GM12878 (cell line): ENCODE measurements at regions not wholly inside any gene's neighbourhood (a gene's known extent, or its start where the extent isn't known, plus 50 kb on each side); places are given as distances from the start of the nearest gene placed in this dataset.

Source experiments
- ATAC-seq: fragments of 200-7000 bp; cut with Tn5 transposase; 3 replicates; pipeline ENCODE4 v1.9.1; 2020; ENCODE audit warnings: mild to moderate bottlenecking, moderate library complexity
- BruUV-seq: library from RNA; stranded (reverse); fragments of 400-500 nt; replicated peaks from 2 replicates; lab custom pipeline; 2021; lab: Mats Ljungman, UMichigan
- CTCF ChIA-PET: fragments of 300-600 bp; sonication (Branson Sonifier 250); formaldehyde crosslinking; extraction: SDS; loops from one replicate; lab custom pipeline; 2021; ENCODE audit warnings: inconsistent platforms; lab: Yijun Ruan, JAX
- POLR2A ChIA-PET: fragments of 350-600 bp; formaldehyde crosslinking; extraction: SDS; loops from one replicate; lab custom pipeline; 2021; ENCODE audit warnings: inconsistent platforms; lab: Charles Lee
- RAD21 ChIA-PET: fragments of 300-600 bp; sonication (Branson Sonifier 250); formaldehyde crosslinking; loops from one replicate; lab custom pipeline; 2023; ENCODE audit warnings: antibody characterized with exemption; ENCODE audit not compliant: unreplicated experiment; lab: Charles Lee
- SMC1A ChIA-PET: fragments of 300-600 bp; sonication (Branson Sonifier 250); formaldehyde crosslinking; loops from one replicate; lab custom pipeline; 2023; ENCODE audit not compliant: unreplicated experiment, uncharacterized antibody; lab: Charles Lee
- DNase-seq: peaks from one replicate; pipeline ENCODE4 v3.0.0-alpha.2; 2011; ENCODE audit warnings: low read depth, low spot score
- FAIRE-seq: peaks from 3 replicates; lab custom pipeline; 2011; peaks lifted over from hg19 to GRCh38; lab: Jason Lieb, UNC
- H2AFZ ChIP-seq: 2 replicates; pipeline ENCODE4 v1.6.0; 2011; ENCODE audit warnings: low read depth, low read length, control low read depth; ENCODE audit not compliant: control insufficient read depth
- H3K27ac ChIP-seq: 2 replicates; pipeline ENCODE4 v1.5.1; 2011; ENCODE audit warnings: control low read depth; ENCODE audit not compliant: control insufficient read depth, insufficient read depth
- H3K27me3 ChIP-seq, 2 experiments: replicated peaks in 1 of 2; 2 replicates each; pipeline versions ENCODE4 v1.6.0 to v1.6.1; 2011; ENCODE audit warnings: low read length in 1 of 2; ENCODE audit not compliant: control insufficient read depth in 2 of 2, insufficient read depth in 2 of 2
- H3K36me3 ChIP-seq, 2 experiments: 2 replicates each; pipeline ENCODE4 v1.5.1; 2011; ENCODE audit warnings: low read length in 1 of 2; ENCODE audit not compliant: control insufficient read depth in 2 of 2, insufficient read depth in 2 of 2
- H3K4me1 ChIP-seq: 2 replicates; pipeline ENCODE4 v1.6.1; 2011; ENCODE audit warnings: mild to moderate bottlenecking, low read length, moderate library complexity, mixed read lengths; ENCODE audit not compliant: control insufficient read depth, insufficient read depth
- H3K4me2 ChIP-seq: 2 replicates; pipeline ENCODE4 v1.6.0; 2011; ENCODE audit warnings: control low read depth; ENCODE audit not compliant: control insufficient read depth, insufficient read depth
- H3K4me3 ChIP-seq: fragments of 200-600 bp; sonication (generic); 2 replicates; pipeline ENCODE4 v1.5.1; 2016
- H3K79me2 ChIP-seq: 2 replicates; pipeline ENCODE4 v1.6.0; 2011; ENCODE audit warnings: low read length; ENCODE audit not compliant: control insufficient read depth, insufficient read depth
- H3K9ac ChIP-seq: 2 replicates; pipeline ENCODE4 v1.8.0; 2011; ENCODE audit warnings: low read length, control low read depth, mixed read lengths; ENCODE audit not compliant: control insufficient read depth, insufficient read depth
- H3K9me3 ChIP-seq: replicated peaks from 3 replicates; pipeline ENCODE4 v1.5.1; 2011; ENCODE audit warnings: mild to moderate bottlenecking, low read length; ENCODE audit not compliant: control insufficient read depth, insufficient read depth
- H4K20me1 ChIP-seq: 2 replicates; pipeline ENCODE4 v1.6.0; 2011; ENCODE audit not compliant: control insufficient read depth, insufficient read depth
- ATF7 ChIP-seq: fragments of 450-650 bp; IDR thresholded peaks from 2 replicates; pipeline ENCODE4 v1.6.1; 2016; ENCODE audit warnings: low read depth, mild to moderate bottlenecking
- BRCA1 ChIP-seq: IDR thresholded peaks from 2 replicates; pipeline ENCODE4 v1.6.1; 2011; ENCODE audit warnings: low read depth, low read length, improper control_type of control experiment
- CHD1 ChIP-seq: IDR thresholded peaks from 2 replicates; pipeline ENCODE4 v1.6.1; 2012; ENCODE audit warnings: low read depth, low read length, improper control_type of control experiment
- CHD2 ChIP-seq: IDR thresholded peaks from 2 replicates; pipeline ENCODE4 v1.6.1; 2011; ENCODE audit warnings: low read depth, low read length, improper control_type of control experiment, borderline replicate concordance
- CREM ChIP-seq: IDR thresholded peaks from 2 replicates; pipeline ENCODE4 v1.6.1; 2014; ENCODE audit warnings: antibody characterized with exemption, low read depth
- HDAC2 ChIP-seq: fragments of 200-600 bp; sonication (generic); IDR thresholded peaks from 2 replicates; pipeline ENCODE4 v1.6.1; 2017
- IRF3 ChIP-seq: fragments of 450-650 bp; IDR thresholded peaks from 2 replicates; pipeline ENCODE4 v1.6.1; 2014; ENCODE audit warnings: mild to moderate bottlenecking
- MXI1 ChIP-seq: fragments of 150-350 bp; IDR thresholded peaks from 2 replicates; pipeline ENCODE4 v1.6.1; 2011; ENCODE audit warnings: low read depth, mild to moderate bottlenecking, inconsistent platforms, low read length, improper control_type of control experiment
- NFYA ChIP-seq: IDR thresholded peaks from 2 replicates; pipeline ENCODE4 v1.6.1; 2011; ENCODE audit warnings: low read depth, mild to moderate bottlenecking, low read length, improper control_type of control experiment, borderline replicate concordance
- NR2C1 ChIP-seq: fragments of 450-650 bp; IDR thresholded peaks from 2 replicates; pipeline ENCODE4 v1.6.1; 2017; ENCODE audit warnings: antibody characterized with exemption, mild to moderate bottlenecking, moderate library complexity
- SP1 ChIP-seq: IDR thresholded peaks from one replicate; pipeline ENCODE4 v1.6.1; 2011; ENCODE audit warnings: low read depth, low read length
- STAT3 ChIP-seq: IDR thresholded peaks from 2 replicates; pipeline ENCODE4 v1.6.1; 2011; ENCODE audit warnings: low read depth, low read length, improper control_type of control experiment
- SUPT20H ChIP-seq: IDR thresholded peaks from 2 replicates; pipeline ENCODE4 v1.6.1; 2011; ENCODE audit warnings: low read depth, mild to moderate bottlenecking, low read length, moderate library complexity, borderline replicate concordance; ENCODE audit not compliant: control insufficient read depth
- TCF3 ChIP-seq: IDR thresholded peaks from 2 replicates; pipeline ENCODE4 v1.6.1; 2012; ENCODE audit warnings: low read depth, mild to moderate bottlenecking, low read length, borderline replicate concordance; ENCODE audit not compliant: insufficient read depth
- ZBTB4 ChIP-seq: fragments of 450-650 bp; formaldehyde crosslinking; IDR thresholded peaks from 2 replicates; pipeline ENCODE4 v1.4.0; 2022; ENCODE audit warnings: mild to moderate bottlenecking, moderate library complexity
- ZNF622 ChIP-seq: fragments of 450-650 bp; IDR thresholded peaks from 2 replicates; pipeline ENCODE4 v1.6.1; 2017; ENCODE audit warnings: mild to moderate bottlenecking, inconsistent platforms
- WGBS: methylation state at CpG from one replicate; pipeline ENCODE4 v1.1.6; 2016; ENCODE audit warnings: low lambda C conversion rate; ENCODE audit not compliant: insufficient replicate concordance, insufficient coverage; ENCODE audit errors: missing lambda C conversion rate; 5-methylcytosine and 5-hydroxymethylcytosine counted together
- in situ Hi-C: fragments of 300-500 bp; cut with MboI; formaldehyde crosslinking; loops from 9 replicates; pipeline ENCODE4 v1.14.3; 2018; ENCODE audit warnings: mixed read lengths
- intact Hi-C: fragments of 100-400 bp; cut with micrococcal nuclease; formaldehyde crosslinking; loops from one replicate; pipeline ENCODE4 v1.14.2; 2022; ENCODE audit not compliant: unreplicated experiment
- TF ChIP-seq, protein P1 (sequence below): IDR thresholded peaks from 2 replicates; pipeline ENCODE4 v1.6.1; 2012; ENCODE audit warnings: improper control_type of control experiment, low read depth, low read length; ENCODE audit not compliant: insufficient replicate concordance

DNA sequence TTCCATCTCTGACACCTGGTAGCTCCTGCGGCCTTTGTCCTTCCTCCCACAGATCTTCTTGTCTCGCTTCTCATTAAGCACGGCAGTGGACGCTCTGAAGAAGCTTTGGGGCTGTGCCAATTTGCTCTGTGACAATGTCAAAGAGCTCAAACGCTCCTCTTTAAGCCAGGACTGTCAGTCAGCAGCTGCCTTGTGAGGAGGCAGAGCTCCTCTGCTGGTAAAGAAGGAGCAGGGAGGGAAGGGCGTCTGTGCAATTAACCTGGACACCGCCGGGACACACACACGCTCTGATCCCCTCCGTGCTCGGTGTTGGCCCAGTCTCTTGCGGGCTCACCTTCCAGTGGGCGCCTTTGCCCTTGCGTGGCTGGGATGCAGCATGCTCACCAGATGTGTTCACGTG, 373.9 kb downstream of the BRD1 start:
- ChIA-PET CTCF (no interaction called here), SMC1A (no interaction called here), POLR2A (no interaction called here), RAD21 (no interaction called here)
- ATAC-seq (no peak), DNase-seq (no peak), FAIRE-seq (no peak)
- Histone ChIP-seq H2AFZ (no peak overlapping the region), H3K27me3 (no peaks in the 10 kb centered on the region), H3K4me1 (no peaks in the 10 kb centered on the region), H3K36me3 (no peaks in the 10 kb centered on the region), H4K20me1 (no peaks in the 10 kb centered on the region), H3K4me2 (no peak overlapping the region), H3K79me2 (no peaks in the 10 kb centered on the region), H3K9ac (no peak overlapping the region), H3K27ac (no peak overlapping the region), H3K9me3 (no peaks in the 10 kb centered on the region; the same call in 2 of the 3 replicates), H3K4me3 (no peak overlapping the region)
- BruUV-seq, result no TSS peak
- WGBS, result 55% methylated on average over 15 of the region's 15 CpGs
- in situ Hi-C loops, result no loop called here
- intact Hi-C loops, result no loop called here
- TF ChIP-seq MXI1 (no peak), BRCA1 (no peak), CHD1 (no peak), HDAC2 (no peak), TCF3 (no peak), SP1 (no peak), STAT3 (no peak), ZNF622 (no peak), ATF7 (no peak), CREM (no peak), NR2C1 (no peak), SUPT20H (no peak), ZBTB4 (CRISPR knock-in tag) (no peak), CHD2 (no peak), IRF3 (no peak), NFYA (no peak)
- TF ChIP-seq, protein P1, sequence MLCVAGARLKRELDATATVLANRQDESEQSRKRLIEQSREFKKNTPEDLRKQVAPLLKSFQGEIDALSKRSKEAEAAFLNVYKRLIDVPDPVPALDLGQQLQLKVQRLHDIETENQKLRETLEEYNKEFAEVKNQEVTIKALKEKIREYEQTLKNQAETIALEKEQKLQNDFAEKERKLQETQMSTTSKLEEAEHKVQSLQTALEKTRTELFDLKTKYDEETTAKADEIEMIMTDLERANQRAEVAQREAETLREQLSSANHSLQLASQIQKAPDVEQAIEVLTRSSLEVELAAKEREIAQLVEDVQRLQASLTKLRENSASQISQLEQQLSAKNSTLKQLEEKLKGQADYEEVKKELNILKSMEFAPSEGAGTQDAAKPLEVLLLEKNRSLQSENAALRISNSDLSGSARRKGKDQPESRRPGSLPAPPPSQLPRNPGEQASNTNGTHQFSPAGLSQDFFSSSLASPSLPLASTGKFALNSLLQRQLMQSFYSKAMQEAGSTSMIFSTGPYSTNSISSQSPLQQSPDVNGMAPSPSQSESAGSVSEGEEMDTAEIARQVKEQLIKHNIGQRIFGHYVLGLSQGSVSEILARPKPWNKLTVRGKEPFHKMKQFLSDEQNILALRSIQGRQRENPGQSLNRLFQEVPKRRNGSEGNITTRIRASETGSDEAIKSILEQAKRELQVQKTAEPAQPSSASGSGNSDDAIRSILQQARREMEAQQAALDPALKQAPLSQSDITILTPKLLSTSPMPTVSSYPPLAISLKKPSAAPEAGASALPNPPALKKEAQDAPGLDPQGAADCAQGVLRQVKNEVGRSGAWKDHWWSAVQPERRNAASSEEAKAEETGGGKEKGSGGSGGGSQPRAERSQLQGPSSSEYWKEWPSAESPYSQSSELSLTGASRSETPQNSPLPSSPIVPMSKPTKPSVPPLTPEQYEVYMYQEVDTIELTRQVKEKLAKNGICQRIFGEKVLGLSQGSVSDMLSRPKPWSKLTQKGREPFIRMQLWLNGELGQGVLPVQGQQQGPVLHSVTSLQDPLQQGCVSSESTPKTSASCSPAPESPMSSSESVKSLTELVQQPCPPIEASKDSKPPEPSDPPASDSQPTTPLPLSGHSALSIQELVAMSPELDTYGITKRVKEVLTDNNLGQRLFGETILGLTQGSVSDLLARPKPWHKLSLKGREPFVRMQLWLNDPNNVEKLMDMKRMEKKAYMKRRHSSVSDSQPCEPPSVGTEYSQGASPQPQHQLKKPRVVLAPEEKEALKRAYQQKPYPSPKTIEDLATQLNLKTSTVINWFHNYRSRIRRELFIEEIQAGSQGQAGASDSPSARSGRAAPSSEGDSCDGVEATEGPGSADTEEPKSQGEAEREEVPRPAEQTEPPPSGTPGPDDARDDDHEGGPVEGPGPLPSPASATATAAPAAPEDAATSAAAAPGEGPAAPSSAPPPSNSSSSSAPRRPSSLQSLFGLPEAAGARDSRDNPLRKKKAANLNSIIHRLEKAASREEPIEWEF, result no peak
